Lower leg skin (tissue), 4 donors: ENCODE measurements at regions not wholly inside any gene's neighbourhood (a gene's known extent, or its start where the extent isn't known, plus 50 kb on each side); places are given as distances from the start of the nearest gene placed in this dataset.
"Not testable (repeated sequence)": the region's sequence is repeated elsewhere in the genome, so short reads cannot be mapped to it uniquely, and the experiment has no call there.

Experiments used
- DNase-seq, 2 donors: peaks; one replicate each; pipeline ENCODE4 v3.0.0-alpha.2; 2019; ENCODE audit warnings: low spot score in 2 of 2
- H3K4me3 ChIP-seq: fragments of 200-600 bp; sonication (generic); 2 replicates; pipeline ENCODE4 v1.5.1; 2017; ENCODE audit warnings: mild to moderate bottlenecking, low read depth; ENCODE audit not compliant: poor library complexity, severe bottlenecking
- POLR2A ChIP-seq, 2 donors: fragments of 450-650 bp; IDR thresholded peaks; one replicate each; pipeline ENCODE4 v1.6.1; 2016 to 2017; ENCODE audit warnings: antibody characterized with exemption in 2 of 2, mild to moderate bottlenecking in 1 of 2, moderate library complexity in 1 of 2
- WGBS, 2 donors: methylation state at CpG; one replicate each; pipeline ENCODE4 v1.1.5; 2018; 5-methylcytosine and 5-hydroxymethylcytosine counted together
- intact Hi-C: fragments of 100-400 bp; cut with DNase I; formaldehyde crosslinking; loops from one replicate; pipeline ENCODE4 v1.15.0; 2023; ENCODE audit warnings: low total_unique reads
- TF ChIP-seq, protein P1 (sequence below), 3 donors: fragments of 450-650 bp; IDR thresholded peaks; one replicate each; pipeline ENCODE4 v1.5.1; 2016; ENCODE audit warnings: antibody characterized with exemption in 3 of 3, mild to moderate bottlenecking in 3 of 3, moderate library complexity in 2 of 3

DNA sequence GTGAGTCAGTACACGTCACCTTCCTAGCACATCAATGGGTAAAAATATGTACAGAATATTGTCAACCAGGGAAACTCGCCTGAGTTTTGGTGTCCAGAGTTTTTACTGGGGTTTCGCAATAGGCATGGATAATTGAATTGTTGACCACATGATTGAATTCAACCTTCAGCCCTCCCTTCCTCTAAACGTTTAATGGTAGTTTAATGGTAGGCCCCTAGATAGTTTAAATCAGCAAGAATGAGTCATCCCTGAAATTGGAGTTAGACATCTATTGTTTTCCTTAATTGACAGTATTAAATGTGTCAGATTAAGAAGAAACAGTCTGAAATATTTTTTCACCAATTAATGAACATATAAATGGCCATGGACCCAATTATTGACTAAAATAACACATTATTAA lies 57.8 kb upstream of the CACNA2D1 start:
- no peak for TF ChIP-seq POLR2A (IDR thresholded peaks at IDR 0.05)
- TF ChIP-seq, protein P1, sequence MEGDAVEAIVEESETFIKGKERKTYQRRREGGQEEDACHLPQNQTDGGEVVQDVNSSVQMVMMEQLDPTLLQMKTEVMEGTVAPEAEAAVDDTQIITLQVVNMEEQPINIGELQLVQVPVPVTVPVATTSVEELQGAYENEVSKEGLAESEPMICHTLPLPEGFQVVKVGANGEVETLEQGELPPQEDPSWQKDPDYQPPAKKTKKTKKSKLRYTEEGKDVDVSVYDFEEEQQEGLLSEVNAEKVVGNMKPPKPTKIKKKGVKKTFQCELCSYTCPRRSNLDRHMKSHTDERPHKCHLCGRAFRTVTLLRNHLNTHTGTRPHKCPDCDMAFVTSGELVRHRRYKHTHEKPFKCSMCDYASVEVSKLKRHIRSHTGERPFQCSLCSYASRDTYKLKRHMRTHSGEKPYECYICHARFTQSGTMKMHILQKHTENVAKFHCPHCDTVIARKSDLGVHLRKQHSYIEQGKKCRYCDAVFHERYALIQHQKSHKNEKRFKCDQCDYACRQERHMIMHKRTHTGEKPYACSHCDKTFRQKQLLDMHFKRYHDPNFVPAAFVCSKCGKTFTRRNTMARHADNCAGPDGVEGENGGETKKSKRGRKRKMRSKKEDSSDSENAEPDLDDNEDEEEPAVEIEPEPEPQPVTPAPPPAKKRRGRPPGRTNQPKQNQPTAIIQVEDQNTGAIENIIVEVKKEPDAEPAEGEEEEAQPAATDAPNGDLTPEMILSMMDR (IDR thresholded peaks at IDR 0.05), result no peak
- H3K4me3 ChIP-seq, result no peak overlapping the region
- no peak for DNase-seq
- WGBS, 2 donors, result 81 to 85% methylated on average over 4 of the region's 4 CpGs
- intact Hi-C loops, result no loop called here

DNA sequence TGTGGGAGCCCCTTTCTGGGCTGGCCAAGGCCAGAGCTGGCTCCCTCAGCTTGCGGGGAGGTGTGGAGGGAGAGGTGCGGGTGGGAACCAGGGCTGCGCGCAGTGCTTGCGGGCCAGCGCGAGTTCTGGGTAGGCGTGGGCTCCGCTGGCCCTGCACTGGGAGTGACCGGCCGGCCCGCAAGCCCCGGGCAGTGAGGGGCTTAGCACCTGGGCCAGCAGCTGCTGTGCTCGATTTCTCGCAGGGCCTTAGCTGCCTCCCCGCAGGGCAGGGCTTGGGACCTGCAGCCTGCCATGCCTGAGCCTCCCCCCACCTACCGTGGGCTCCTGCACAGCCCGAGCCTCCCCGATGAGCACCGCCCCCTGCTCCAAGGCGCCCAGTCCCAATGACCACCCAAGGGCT lies 56.0 kb upstream of the CACNA2D1 start:
- DNase-seq, H3K4me3 ChIP-seq, intact Hi-C loops: not testable (repeated sequence)
- WGBS, 2 donors, result 96 to 98% methylated on average over 12 to 21 of the region's 21 CpGs

DNA sequence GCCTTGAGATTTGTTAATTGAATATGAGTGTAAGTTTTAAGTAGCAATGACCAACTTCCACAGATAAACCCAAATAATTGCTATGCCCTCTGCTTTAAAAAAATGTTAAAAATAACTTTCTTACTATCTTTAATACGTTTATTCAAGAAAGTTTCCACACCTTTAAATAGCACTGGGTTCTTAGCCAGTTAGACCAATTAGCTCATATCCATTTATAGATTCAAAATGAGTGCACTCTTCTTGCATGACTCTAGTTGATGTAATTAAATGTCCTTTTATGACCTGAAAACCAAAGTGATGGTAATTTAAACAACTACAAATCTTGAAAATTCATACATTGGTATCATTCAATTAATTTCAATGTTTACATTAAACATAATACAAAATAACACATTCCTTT lies 50.8 kb upstream of the CACNA2D1 start:
- no peak for DNase-seq
- 24 to 28% methylated on average over 1 of the region's 1 CpG for WGBS, 2 donors
- TF ChIP-seq, protein P1 (IDR thresholded peaks at IDR 0.05), result no peak
- no peak for TF ChIP-seq POLR2A (IDR thresholded peaks at IDR 0.05)
- intact Hi-C loops, result no loop called here
- H3K4me3 ChIP-seq, result no peak overlapping the region
